AG04450 (cell line): ENCODE measurements at regions not wholly inside any gene's neighbourhood (a gene's known extent, or its start where the extent isn't known, plus 50 kb on each side); places are given as distances from the start of the nearest gene placed in this dataset.

ENCODE experiments used
- CTCF ChIA-PET: fragments of 300-600, 350-600 bp; formaldehyde crosslinking; extraction: SDS; loops from one replicate; lab custom pipeline; 2022; ENCODE audit warnings: antibody characterized with exemption, inconsistent platforms; lab: Charles Lee
- POLR2A ChIA-PET: fragments of 350-600 bp; formaldehyde crosslinking; extraction: SDS; loops from one replicate; lab custom pipeline; 2021; ENCODE audit warnings: antibody characterized with exemption, inconsistent platforms; lab: Yijun Ruan, JAX
- DNase-seq: peaks from one replicate; pipeline ENCODE4 v3.0.0-alpha.2; 2011; ENCODE audit warnings: low read depth, low spot score
- H3K27ac ChIP-seq: one replicate; pipeline ENCODE4 v1.5.1; 2012; ENCODE audit warnings: low read depth, low read length, control low read depth
- H3K27me3 ChIP-seq: one replicate; pipeline ENCODE4 v1.6.0; 2012; ENCODE audit warnings: low read length; ENCODE audit not compliant: control insufficient read depth, insufficient read depth
- H3K4me3 ChIP-seq: 2 replicates; pipeline ENCODE4 v1.5.1; 2011; ENCODE audit warnings: mild to moderate bottlenecking, low read depth, low read length, control low read depth
- H3K9me3 ChIP-seq: 2 replicates; pipeline ENCODE4 v1.5.1; 2012; ENCODE audit warnings: low read length; ENCODE audit not compliant: control insufficient read depth, insufficient read depth
- CTCF ChIP-seq: IDR thresholded peaks from 2 replicates; pipeline ENCODE4 v1.5.1; 2011; ENCODE audit warnings: low read depth, low read length, control low read depth, inconsistent platforms

- no peak overlapping the region for H3K27ac ChIP-seq
- TF ChIP-seq CTCF, result no peak
- ChIA-PET POLR2A (no interaction called here), CTCF (no interaction called here)
- H3K4me3 ChIP-seq, result no peak overlapping the region
- no peaks in the 10 kb centered on the region for H3K27me3 ChIP-seq
- DNase-seq, result no peak
- H3K9me3 ChIP-seq, result no peaks in the 10 kb centered on the region
These were observed 478.1 kb upstream of the NBEA start for GRCh38 chr13:34464011-34464410.

- no peaks in the 10 kb centered on the region for H3K27me3 ChIP-seq
- H3K27ac ChIP-seq, result no peak overlapping the region
- no peak for TF ChIP-seq CTCF
- no peak overlapping the region for H3K4me3 ChIP-seq
- CTCF ChIA-PET, result no interaction called here
- POLR2A ChIA-PET, result no interaction called here
- DNase-seq, result no peak
- no peaks in the 10 kb centered on the region for H3K9me3 ChIP-seq
These were observed 476.6 kb upstream of the NBEA start for GRCh38 chr13:34465423-34465922.

- no peak for DNase-seq
- H3K27me3 ChIP-seq, result no peaks in the 10 kb centered on the region
- H3K27ac ChIP-seq, result no peak overlapping the region
- no peak for TF ChIP-seq CTCF
- H3K9me3 ChIP-seq, result no peaks in the 10 kb centered on the region
- no peak overlapping the region for H3K4me3 ChIP-seq
- POLR2A ChIA-PET, result no interaction called here
- CTCF ChIA-PET, result no interaction called here
These were observed 475.8 kb upstream of the NBEA start for GRCh38 chr13:34466301-34466700.

GRCh38 chr13:34467450-34468083 lies 474.5 kb upstream of the NBEA start:
- POLR2A ChIA-PET, result no interaction called here
- CTCF ChIA-PET, result no interaction called here

More at GRCh38 chr13:34467450-34468083, 474.5 kb upstream of the NBEA start:
- no peaks in the 10 kb centered on the region for H3K9me3 ChIP-seq
- no peak for DNase-seq
- H3K27me3 ChIP-seq, result no peaks in the 10 kb centered on the region
- H3K27ac ChIP-seq, result no peak overlapping the region
- no peak for TF ChIP-seq CTCF
- H3K4me3 ChIP-seq, result no peak overlapping the region
